Fibroblast of skin of right biceps (primary cell): ENCODE measurements at regions not wholly inside any gene's neighbourhood (a gene's known extent, or its start where the extent isn't known, plus 50 kb on each side); places are given as distances from the start of the nearest gene placed in this dataset.

Source experiments
- DNase-seq: peaks from one replicate; pipeline ENCODE4 v3.0.0-alpha.2; 2013

- peak; percentile 27 for DNase-seq
Observed at GRCh38 chr12:59929110-59929509, 333.3 kb downstream of the SLC16A7 start.

GRCh38 chr12:59934486-59934885 lies 338.7 kb downstream of the SLC16A7 start:
- no peak for DNase-seq

- no peak for DNase-seq
Observed at GRCh38 chr12:59936534-59936933, 340.7 kb downstream of the SLC16A7 start.

- DNase-seq: peak; percentile 53
Observed at GRCh38 chr12:59937148-59937547, 341.3 kb downstream of the SLC16A7 start.

DNA sequence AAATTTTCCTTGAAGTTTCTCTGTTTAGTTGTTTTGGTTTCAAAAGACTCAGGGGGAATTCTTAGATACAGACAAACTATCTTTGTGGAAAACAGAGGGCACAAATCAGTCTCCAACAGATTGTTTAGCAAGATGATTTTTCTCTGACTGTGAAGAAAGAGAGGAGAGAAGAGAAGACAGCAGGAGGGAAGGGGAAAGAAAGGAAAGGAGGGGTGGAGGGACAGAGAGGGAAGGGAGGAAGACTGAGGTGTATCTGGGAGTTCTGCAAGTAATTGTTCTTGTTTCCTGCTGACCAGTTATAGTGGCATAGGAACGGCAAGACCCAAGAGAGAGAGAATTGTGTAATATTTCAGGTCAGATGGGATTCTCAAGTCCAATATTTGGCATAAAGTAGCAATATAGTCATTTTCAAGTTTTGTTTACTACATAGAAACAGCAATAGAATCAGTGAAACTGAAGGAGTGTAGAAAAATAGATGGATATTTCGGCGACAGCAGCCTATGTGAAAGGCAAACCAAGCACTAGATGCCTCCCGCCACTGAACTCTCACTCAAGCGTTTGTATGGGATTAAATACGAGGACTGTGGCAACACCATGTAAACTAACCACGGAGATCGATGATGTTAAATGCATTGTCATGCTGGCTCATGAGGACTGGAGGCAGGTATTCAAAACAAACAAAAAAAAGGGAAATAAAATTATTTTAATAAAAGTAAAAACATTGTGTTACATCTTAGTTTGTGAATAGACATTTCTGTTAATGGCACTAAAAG lies 342.5 kb downstream of the SLC16A7 start:
- DNase-seq: no peak

DNA sequence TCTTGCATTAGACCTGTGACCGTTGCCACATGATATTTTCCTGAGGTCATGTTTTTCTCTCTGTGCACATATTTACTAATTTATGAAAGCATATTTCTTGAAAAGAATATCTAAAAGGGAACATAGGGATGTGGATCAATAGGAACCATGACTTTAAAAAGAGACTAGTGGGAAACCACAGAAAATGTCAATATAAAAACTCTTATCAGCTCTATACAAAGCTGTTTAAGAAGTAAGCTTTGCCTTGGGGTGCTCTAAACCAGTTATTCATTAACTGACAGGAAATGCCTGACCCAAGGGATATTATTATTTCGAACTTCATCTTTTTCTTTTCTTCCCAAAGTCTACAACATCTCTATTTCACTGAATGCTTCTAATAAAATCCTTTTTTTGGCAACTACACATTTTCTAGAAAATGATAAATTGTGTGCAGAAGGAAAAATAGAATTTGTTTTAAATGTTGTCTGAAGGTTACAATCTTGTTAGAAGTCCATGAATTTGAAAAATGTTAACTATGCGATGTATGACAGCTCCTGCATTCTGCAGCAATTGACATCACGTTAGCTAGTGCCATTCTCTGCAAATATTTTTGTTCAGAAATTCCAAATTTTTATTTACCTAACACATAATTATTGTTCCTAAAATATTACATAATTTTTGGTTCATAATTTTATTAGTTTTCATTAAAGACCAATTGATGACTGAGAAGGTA lies 345.0 kb downstream of the SLC16A7 start:
- DNase-seq: peak; percentile 42

- DNase-seq: no peak
Observed at GRCh38 chr12:59941461-59941860, 345.6 kb downstream of the SLC16A7 start.

- DNase-seq: no peak
Observed at GRCh38 chr12:59944177-59944576, 348.3 kb downstream of the SLC16A7 start.

DNA sequence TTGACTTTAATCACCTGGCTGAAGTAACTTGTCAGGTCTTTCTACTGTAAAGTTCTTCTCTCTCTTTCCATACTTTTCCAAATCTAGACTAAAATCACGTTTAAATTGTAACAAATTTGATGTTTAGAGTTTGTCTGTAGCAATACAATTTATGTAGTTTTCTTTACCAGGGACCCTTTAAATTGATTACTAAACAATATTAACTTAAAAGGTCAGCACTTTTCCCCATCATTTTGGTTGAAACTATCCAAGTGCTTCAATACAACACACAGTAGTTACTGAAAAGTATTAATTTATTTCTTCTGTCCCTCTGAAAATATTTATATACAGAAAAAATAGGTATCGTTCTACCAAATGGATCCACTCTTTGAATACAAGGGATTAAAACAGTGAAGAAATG lies 350.8 kb downstream of the SLC16A7 start:
- no peak for DNase-seq

GRCh38 chr12:59963546-59963945 lies 367.7 kb downstream of the SLC16A7 start:
- no peak for DNase-seq

- peak; percentile 95 for DNase-seq
Observed at GRCh38 chr12:59972905-59973304, 377.1 kb downstream of the SLC16A7 start.

DNA sequence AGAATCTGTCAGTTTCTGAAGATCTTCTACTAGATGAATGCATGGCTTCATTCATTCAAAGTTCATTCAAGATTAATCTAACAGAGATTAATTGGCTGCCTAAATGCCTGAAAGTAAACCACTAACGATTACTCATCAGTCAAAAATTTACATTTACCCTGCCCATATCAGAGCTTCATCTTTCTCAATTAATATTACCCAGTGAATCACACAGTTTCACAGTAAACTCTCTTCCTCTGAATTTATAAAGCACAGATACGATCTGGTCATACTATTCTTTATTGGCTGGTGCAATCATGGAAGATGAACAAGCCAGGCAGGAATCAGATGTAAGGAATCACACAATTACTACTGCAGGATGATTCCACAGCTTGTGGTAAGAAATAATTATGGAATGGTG lies 377.7 kb downstream of the SLC16A7 start:
- peak; percentile 96 for DNase-seq

GRCh38 chr12:59977779-59978178 lies 381.9 kb downstream of the SLC16A7 start:
- DNase-seq: peak; percentile 14

DNA sequence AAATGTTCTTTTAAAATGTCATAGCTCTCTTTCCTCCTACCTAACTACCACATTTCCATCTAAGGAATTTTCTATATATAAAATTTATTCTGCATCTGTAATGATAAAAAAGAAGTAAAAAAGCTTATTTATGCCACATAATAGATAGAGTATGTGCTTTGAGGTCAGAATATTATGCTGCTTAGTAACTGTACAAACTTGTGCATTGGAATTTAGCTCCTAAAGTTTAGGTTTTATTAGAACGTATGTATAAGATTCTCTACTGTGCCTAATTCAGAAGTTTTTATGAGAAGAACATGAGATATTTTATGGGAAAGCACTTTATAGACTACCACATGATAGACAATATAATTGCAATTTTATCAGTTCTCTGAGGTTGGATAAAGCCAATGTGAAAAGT lies 384.6 kb downstream of the SLC16A7 start:
- DNase-seq: peak; percentile 78

GRCh38 chr12:59999291-59999690 lies 403.5 kb downstream of the SLC16A7 start:
- no peak for DNase-seq

DNA sequence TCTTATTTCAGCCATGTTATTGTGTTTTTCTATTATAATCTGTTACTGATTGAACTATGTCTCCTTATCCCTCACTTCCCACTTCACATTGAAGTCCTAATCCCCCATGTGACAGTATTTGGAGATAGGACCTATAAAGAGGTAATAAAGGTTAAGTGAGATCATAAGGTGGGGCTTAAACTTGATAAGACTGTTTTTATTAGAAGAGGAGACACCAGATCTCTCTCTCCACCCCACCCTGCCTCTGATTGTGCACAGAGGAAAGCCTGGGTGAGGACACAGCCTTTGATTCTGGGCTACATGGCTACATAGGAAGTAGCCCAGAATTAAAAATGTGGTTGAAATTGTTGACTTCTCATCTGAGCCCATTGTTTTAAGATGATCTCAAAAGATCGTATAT lies 414.7 kb downstream of the SLC16A7 start:
- DNase-seq: no peak

- no peak for DNase-seq
Observed at GRCh38 chr12:60012659-60013058, 416.8 kb downstream of the SLC16A7 start.

DNA sequence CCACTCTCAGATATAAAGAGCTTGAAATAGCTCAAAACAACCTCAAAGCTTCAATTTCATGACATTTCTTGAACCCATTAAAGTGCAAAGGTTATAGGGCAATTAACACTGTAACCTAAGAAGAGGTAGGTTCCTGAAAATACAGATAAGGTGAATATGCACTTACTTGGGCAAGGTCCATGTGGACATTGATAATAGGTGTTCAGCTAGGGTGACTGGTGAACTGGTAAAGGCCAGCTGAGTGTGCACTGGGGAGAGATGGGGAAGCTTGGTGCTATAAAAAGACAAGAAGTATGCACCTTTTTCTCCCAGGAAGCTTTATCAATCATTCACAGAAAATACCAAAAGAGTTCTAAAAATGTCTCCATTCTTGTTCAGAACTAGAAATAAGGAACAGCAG lies 418.6 kb downstream of the SLC16A7 start:
- DNase-seq: no peak

DNA sequence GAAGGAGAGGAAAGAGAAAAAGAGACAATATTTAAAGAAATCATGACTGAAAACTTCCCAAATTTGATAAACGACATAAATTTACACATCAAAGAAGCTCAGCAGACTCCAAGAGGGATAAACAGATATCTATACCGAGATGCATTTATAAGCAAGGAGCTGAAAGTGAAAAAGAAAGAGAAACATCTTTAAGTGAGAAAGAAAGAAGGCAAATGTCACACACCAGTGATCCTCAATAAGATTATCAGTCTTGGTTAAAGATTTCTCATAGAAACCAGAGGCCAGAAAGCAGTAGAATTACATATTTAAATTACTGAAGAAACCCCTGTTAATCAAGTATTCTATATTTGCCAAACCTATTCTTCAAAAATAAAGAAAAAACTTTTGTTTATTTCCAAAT lies 424.2 kb downstream of the SLC16A7 start:
- no peak for DNase-seq

- DNase-seq: no peak
Observed at GRCh38 chr12:60021235-60021634, 425.4 kb downstream of the SLC16A7 start.

- DNase-seq: no peak
Observed at GRCh38 chr12:60027266-60027665, 431.4 kb downstream of the SLC16A7 start.

- DNase-seq: no peak
Observed at GRCh38 chr12:60034147-60034546, 438.3 kb downstream of the SLC16A7 start.

DNA sequence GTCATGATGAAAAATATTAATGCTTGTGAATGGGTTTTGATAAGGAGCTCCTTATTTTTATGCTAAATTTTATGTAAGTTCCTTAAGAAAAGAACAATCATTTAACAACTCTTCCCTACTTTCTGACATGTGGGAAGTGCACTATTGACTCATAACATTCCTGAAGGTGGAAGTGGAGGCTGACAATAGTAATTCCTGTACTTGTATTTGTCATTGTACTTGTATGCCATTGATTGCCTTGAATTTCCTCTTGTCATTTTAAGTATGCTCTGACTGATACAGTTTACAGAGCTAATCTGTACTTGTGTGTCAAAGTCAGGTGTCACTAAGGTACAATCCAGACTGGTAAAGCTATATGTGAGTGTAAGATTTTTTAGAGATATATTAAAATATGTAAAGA lies 440.0 kb downstream of the SLC16A7 start:
- peak; percentile 69 for DNase-seq

DNA sequence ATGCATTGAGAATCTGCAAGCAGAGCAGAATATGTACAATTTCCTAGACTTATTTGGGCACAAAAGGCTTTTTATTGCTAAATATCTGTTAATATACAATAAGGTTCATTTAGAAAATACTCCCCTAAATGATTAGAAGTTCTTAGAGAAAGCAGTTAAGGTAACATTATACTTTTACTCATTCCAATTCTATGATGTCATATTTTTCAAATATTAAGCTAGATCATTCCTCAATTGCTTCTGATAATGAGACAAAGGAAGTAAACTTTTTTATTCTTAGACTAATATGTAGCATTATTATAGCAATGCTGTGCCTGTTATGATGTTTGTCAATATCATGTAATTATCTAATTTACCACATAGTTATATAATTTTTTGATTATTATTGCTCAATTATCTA lies 447.0 kb downstream of the SLC16A7 start:
- DNase-seq: peak; percentile 8

DNA sequence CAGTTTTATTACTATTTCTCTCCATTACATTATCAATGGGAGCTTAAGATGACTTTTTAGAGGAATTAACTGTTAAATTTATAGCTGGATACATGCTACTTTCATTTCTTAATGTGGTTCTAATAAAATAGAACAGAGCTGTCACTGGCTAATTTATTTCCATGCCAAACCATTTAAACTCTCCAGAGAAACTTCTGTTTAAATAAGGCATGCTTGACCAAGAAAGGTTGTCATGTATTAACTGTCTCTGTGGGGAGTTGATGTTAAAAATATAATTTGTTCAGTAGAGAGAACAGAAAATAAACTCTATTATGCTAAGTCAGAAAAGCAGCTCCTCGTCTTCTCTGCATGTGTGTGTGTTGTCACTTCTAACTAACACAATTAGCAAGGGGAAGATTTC lies 447.4 kb downstream of the SLC16A7 start:
- peak; percentile 10 for DNase-seq
